ENCODE measurements at regions not wholly inside any gene's neighbourhood (a gene's known extent, or its start where the extent isn't known, plus 50 kb on each side); places are given as distances from the start of the nearest gene placed in this dataset.

DNA sequence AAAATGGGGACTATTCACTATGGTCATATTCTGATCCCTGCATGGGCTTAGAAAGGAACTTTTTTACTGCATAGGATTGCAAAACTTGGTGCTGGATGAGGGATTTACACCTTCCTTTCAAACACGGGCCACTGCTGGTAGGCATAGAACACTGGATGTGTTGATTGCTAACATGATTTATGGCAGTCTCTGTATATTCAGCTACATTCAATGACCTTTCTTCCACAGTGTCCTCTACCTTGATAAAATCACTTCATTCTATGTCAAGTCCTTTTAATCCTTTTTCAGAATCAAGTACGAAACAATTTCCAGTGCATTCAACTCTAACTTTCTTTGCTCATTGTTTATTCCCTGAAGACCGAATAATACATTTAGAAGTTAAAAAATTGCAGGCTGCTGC is 91.9 kb upstream of the ATG10 start:
- no peak overlapping the region for H3K4me3 ChIP-seq (ENCODE audit: control extremely low read depth in 1 of 5, extremely low read depth in 1 of 5, insufficient read depth in 1 of 5, low read depth in 2 of 5, low read length in 4 of 5)
- H3K9me3 ChIP-seq (ENCODE audit: control extremely low read depth in 1 of 3, control insufficient read depth in 2 of 3, insufficient read depth in 1 of 3, low read length in 2 of 3) = no peaks in the 10 kb centered on the region
- CTCF ChIA-PET = no interaction called here
- no peak overlapping the region for H3K27ac ChIP-seq (ENCODE audit: low read length in 2 of 2)
- ATAC-seq (ENCODE audit: low read depth) = no peak
- H2AFZ ChIP-seq (ENCODE audit: insufficient read depth, low read depth, low read length, poor library complexity, severe bottlenecking) = no peak overlapping the region
- no peaks in the 10 kb centered on the region for H3K27me3 ChIP-seq (replicated peaks in 1 of 4; ENCODE audit: control extremely low read depth in 1 of 4, control insufficient read depth in 3 of 4, insufficient read depth in 4 of 4, low read length in 3 of 4)
- H3K4me3 Mint-ChIP-seq = no peak overlapping the region
- TF ChIP-seq EZH2 (IDR thresholded peaks at IDR 0.05; ENCODE audit: borderline replicate concordance, insufficient read depth, low read depth, low read length, poor library complexity, severe bottlenecking) = no peak
- TF ChIP-seq, protein P1, sequence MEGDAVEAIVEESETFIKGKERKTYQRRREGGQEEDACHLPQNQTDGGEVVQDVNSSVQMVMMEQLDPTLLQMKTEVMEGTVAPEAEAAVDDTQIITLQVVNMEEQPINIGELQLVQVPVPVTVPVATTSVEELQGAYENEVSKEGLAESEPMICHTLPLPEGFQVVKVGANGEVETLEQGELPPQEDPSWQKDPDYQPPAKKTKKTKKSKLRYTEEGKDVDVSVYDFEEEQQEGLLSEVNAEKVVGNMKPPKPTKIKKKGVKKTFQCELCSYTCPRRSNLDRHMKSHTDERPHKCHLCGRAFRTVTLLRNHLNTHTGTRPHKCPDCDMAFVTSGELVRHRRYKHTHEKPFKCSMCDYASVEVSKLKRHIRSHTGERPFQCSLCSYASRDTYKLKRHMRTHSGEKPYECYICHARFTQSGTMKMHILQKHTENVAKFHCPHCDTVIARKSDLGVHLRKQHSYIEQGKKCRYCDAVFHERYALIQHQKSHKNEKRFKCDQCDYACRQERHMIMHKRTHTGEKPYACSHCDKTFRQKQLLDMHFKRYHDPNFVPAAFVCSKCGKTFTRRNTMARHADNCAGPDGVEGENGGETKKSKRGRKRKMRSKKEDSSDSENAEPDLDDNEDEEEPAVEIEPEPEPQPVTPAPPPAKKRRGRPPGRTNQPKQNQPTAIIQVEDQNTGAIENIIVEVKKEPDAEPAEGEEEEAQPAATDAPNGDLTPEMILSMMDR (IDR thresholded peaks at IDR 0.05) = no peak
- intact Hi-C loops (cut with micrococcal nuclease) = no loop called here
- no peak overlapping the region for H3K27ac Mint-ChIP-seq
- DNase-seq = no peak
- H3K79me2 ChIP-seq (ENCODE audit: control insufficient read depth, insufficient read depth, low read length) = no peaks in the 10 kb centered on the region
- no peaks in the 10 kb centered on the region for H4K20me1 ChIP-seq (ENCODE audit: control insufficient read depth, insufficient read depth, low read length, poor library complexity, severe bottlenecking)
- H3K27me3 Mint-ChIP-seq = peaks cover 4% of the 10 kb centered on the region
- no peaks in the 10 kb centered on the region for H3K4me1 Mint-ChIP-seq
- no peaks in the 10 kb centered on the region for H3K36me3 ChIP-seq (replicated peaks in 1 of 2; ENCODE audit: control extremely low read depth in 1 of 2, control insufficient read depth in 1 of 2, extremely low read depth in 1 of 2, insufficient read depth in 2 of 2, low read length in 1 of 2)
- H3K9me3 Mint-ChIP-seq (ENCODE audit: insufficient read depth) = no peaks in the 10 kb centered on the region
- H3K4me2 ChIP-seq (replicated peaks; ENCODE audit: low read depth, low read length, poor library complexity, severe bottlenecking) = no peak overlapping the region
- H3K4me1 ChIP-seq (ENCODE audit: control insufficient read depth in 2 of 2, insufficient read depth in 2 of 2, low read length in 2 of 2) = no peaks in the 10 kb centered on the region
- POLR2A ChIA-PET = no interaction called here
- WGBS (ENCODE audit: insufficient coverage) = no CpG with 5 or more reads among the region's 3 CpGs
- H3K9ac ChIP-seq (ENCODE audit: low read length) = no peak overlapping the region

GRCh38 chr5:81878333-81878732 is 93.5 kb upstream of the ATG10 start:
- ChIA-PET CTCF (interaction anchor here (1.0 to 1.1 kb wide), 2 partner anchors 20 to 24 kb away, joined by 3 read pairs; no protein-coding TSS in a partner anchor), POLR2A (no interaction called here)
- H3K27ac Mint-ChIP-seq = no peak overlapping the region
- Histone ChIP-seq H2AFZ (ENCODE audit: insufficient read depth, low read depth, low read length, poor library complexity, severe bottlenecking) (no peak overlapping the region), H3K4me2 (replicated peaks; ENCODE audit: low read depth, low read length, poor library complexity, severe bottlenecking) (no peak overlapping the region), H3K4me1 (ENCODE audit: control insufficient read depth in 2 of 2, insufficient read depth in 2 of 2, low read length in 2 of 2) (no peaks in the 10 kb centered on the region), H3K9ac (ENCODE audit: low read length) (no peak overlapping the region), H3K4me3 (ENCODE audit: control extremely low read depth in 1 of 5, extremely low read depth in 1 of 5, insufficient read depth in 1 of 5, low read depth in 2 of 5, low read length in 4 of 5) (no peak overlapping the region), H3K36me3 (replicated peaks in 1 of 2; ENCODE audit: control extremely low read depth in 1 of 2, control insufficient read depth in 1 of 2, extremely low read depth in 1 of 2, insufficient read depth in 2 of 2, low read length in 1 of 2) (no peaks in the 10 kb centered on the region), H3K27ac (ENCODE audit: low read length in 2 of 2) (no peak overlapping the region), H3K9me3 (ENCODE audit: control extremely low read depth in 1 of 3, control insufficient read depth in 2 of 3, insufficient read depth in 1 of 3, low read length in 2 of 3) (no peaks in the 10 kb centered on the region), H3K79me2 (ENCODE audit: control insufficient read depth, insufficient read depth, low read length) (no peaks in the 10 kb centered on the region), H3K27me3 (replicated peaks in 1 of 4; ENCODE audit: control extremely low read depth in 1 of 4, control insufficient read depth in 3 of 4, insufficient read depth in 4 of 4, low read length in 3 of 4) (no peaks in the 10 kb centered on the region), H4K20me1 (ENCODE audit: control insufficient read depth, insufficient read depth, low read length, poor library complexity, severe bottlenecking) (no peaks in the 10 kb centered on the region)
- DNase-seq (no peak), ATAC-seq (ENCODE audit: low read depth) (no peak)
- no peak overlapping the region for H3K4me3 Mint-ChIP-seq
- no peaks in the 10 kb centered on the region for H3K4me1 Mint-ChIP-seq
- H3K27me3 Mint-ChIP-seq = peaks cover 4% of the 10 kb centered on the region
- TF ChIP-seq, protein P1 (IDR thresholded peaks at IDR 0.05) = no peak
- TF ChIP-seq EZH2 (IDR thresholded peaks at IDR 0.05; ENCODE audit: borderline replicate concordance, insufficient read depth, low read depth, low read length, poor library complexity, severe bottlenecking) = no peak
- H3K9me3 Mint-ChIP-seq (ENCODE audit: insufficient read depth) = no peaks in the 10 kb centered on the region
- intact Hi-C loops (cut with micrococcal nuclease) = no loop called here

Data from B cell (primary cell).